GM23338 (cell line): ENCODE measurements at regions not wholly inside any gene's neighbourhood (a gene's known extent, or its start where the extent isn't known, plus 50 kb on each side); places are given as distances from the start of the nearest gene placed in this dataset.

Experiments
- ATAC-seq: fragments of 200-7000 bp; cut with Tn5 transposase; 3 replicates; pipeline ENCODE4 v1.9.1; 2020
- DNase-seq: peaks from one replicate; pipeline ENCODE4 v3.0.0-alpha.2; 2015; ENCODE audit warnings: low spot score
- H2AFZ ChIP-seq: fragments of 200-600 bp; sonication (generic); 2 replicates; pipeline ENCODE4 v1.8.0; 2016; ENCODE audit warnings: antibody characterized with exemption, mild to moderate bottlenecking, moderate library complexity
- H3F3A ChIP-seq: fragments of 200-600 bp; sonication (generic); replicated peaks from 2 replicates; pipeline ENCODE4 v1.8.0; 2017; ENCODE audit warnings: antibody characterized with exemption, mixed run types, low read depth
- H3K27ac ChIP-seq: fragments of 200-600 bp; sonication (generic); 2 replicates; pipeline ENCODE4 v1.6.1; 2016; ENCODE audit warnings: low read depth
- H3K27me3 ChIP-seq: fragments of 200-600 bp; sonication (generic); 2 replicates; pipeline ENCODE4 v1.8.0; 2016; ENCODE audit warnings: mild to moderate bottlenecking, mixed run types, moderate library complexity; ENCODE audit not compliant: insufficient read depth
- H3K36me3 ChIP-seq: fragments of 200-600 bp; sonication (generic); 2 replicates; pipeline ENCODE4 v1.8.0; 2016; ENCODE audit warnings: mild to moderate bottlenecking; ENCODE audit not compliant: insufficient read depth
- H3K4me1 ChIP-seq: fragments of 200-600 bp; sonication (generic); 2 replicates; pipeline ENCODE4 v1.8.0; 2016; ENCODE audit warnings: mild to moderate bottlenecking, moderate library complexity; ENCODE audit not compliant: insufficient read depth
- H3K4me2 ChIP-seq: fragments of 200-600 bp; sonication (generic); 2 replicates; pipeline ENCODE4 v1.7.1; 2017; ENCODE audit warnings: mixed run types
- H3K4me3 ChIP-seq: fragments of 200-600 bp; sonication (generic); 2 replicates; pipeline ENCODE4 v1.6.1; 2016; ENCODE audit warnings: mixed run types
- H3K79me2 ChIP-seq: fragments of 200-600 bp; sonication (generic); replicated peaks from 2 replicates; pipeline ENCODE4 v1.8.0; 2017; ENCODE audit warnings: mild to moderate bottlenecking; ENCODE audit not compliant: insufficient read depth
- H3K9me2 ChIP-seq: fragments of 200-600 bp; sonication (generic); 2 replicates; pipeline ENCODE4 v1.8.0; 2017; ENCODE audit not compliant: insufficient read depth
- H4K20me1 ChIP-seq: fragments of 200-600 bp; sonication (generic); replicated peaks from 2 replicates; pipeline ENCODE4 v1.8.0; 2017; ENCODE audit warnings: mild to moderate bottlenecking; ENCODE audit not compliant: insufficient read depth
- H3K27ac Mint-ChIP-seq: 2 replicates; pipeline ENCODE4 v1.8.0; 2020; ENCODE audit warnings: inconsistent platforms, mild to moderate bottlenecking, moderate library complexity, mixed read lengths
- H3K27me3 Mint-ChIP-seq: 3 replicates; pipeline ENCODE4 v1.8.0; 2022; ENCODE audit warnings: low read depth, mild to moderate bottlenecking, moderate library complexity, mixed read lengths, inconsistent platforms; ENCODE audit not compliant: insufficient read depth, poor library complexity
- H3K36me3 Mint-ChIP-seq: 3 replicates; pipeline ENCODE4 v1.8.0; 2021; ENCODE audit warnings: low read depth, mild to moderate bottlenecking, inconsistent platforms, moderate library complexity, mixed read lengths
- H3K4me1 Mint-ChIP-seq: 3 replicates; pipeline ENCODE4 v1.8.0; 2020; ENCODE audit warnings: mild to moderate bottlenecking, inconsistent platforms, mixed read lengths
- H3K4me3 Mint-ChIP-seq: 3 replicates; pipeline ENCODE4 v1.8.0; 2021; ENCODE audit warnings: moderate library complexity, mild to moderate bottlenecking, inconsistent platforms, mixed read lengths
- H3K9me3 Mint-ChIP-seq: 3 replicates; pipeline ENCODE4 v1.8.0; 2020; ENCODE audit warnings: moderate library complexity, mild to moderate bottlenecking, inconsistent platforms, mixed read lengths
- CREB1 ChIP-seq: fragments of 250-450 bp; sonication (Bioruptor Pico); IDR thresholded peaks from 2 replicates; pipeline ENCODE4 v1.5.0; 2020; ENCODE audit warnings: low read depth, mild to moderate bottlenecking, moderate library complexity
- CTCF ChIP-seq, 2 experiments: fragments of 200-600 bp in 1 of 2; sonication (generic) in 1 of 2; conservative IDR thresholded peaks; 2 replicates each; pipeline versions ENCODE4 v1.5.1 to v1.6.1; 2016 to 2017; ENCODE audit warnings: antibody characterized with exemption in 2 of 2, low read depth in 2 of 2, mild to moderate bottlenecking in 2 of 2, moderate library complexity in 1 of 2
- EZH2 ChIP-seq: fragments of 200-600 bp; sonication (generic); IDR thresholded peaks from one replicate; pipeline ENCODE4 v1.8.0; 2017; ENCODE audit warnings: antibody characterized with exemption, mild to moderate bottlenecking, low read depth; ENCODE audit not compliant: unreplicated experiment
- EZH2phosphoT487 ChIP-seq: fragments of 200-600 bp; sonication (generic); IDR thresholded peaks from one replicate; pipeline ENCODE4 v1.8.1; 2018; ENCODE audit warnings: antibody characterized with exemption; ENCODE audit not compliant: unreplicated experiment
- JUNB ChIP-seq: IDR thresholded peaks from one replicate; pipeline ENCODE4 v1.6.1; 2016; ENCODE audit warnings: antibody characterized with exemption; ENCODE audit not compliant: unreplicated experiment
- NANOG ChIP-seq: IDR thresholded peaks from 2 replicates; pipeline ENCODE4 v1.6.1; 2016; ENCODE audit warnings: antibody characterized with exemption, borderline replicate concordance
- REST ChIP-seq: IDR thresholded peaks from one replicate; pipeline ENCODE4 v1.6.1; 2018; ENCODE audit warnings: antibody characterized with exemption; ENCODE audit not compliant: unreplicated experiment
- STAT1 ChIP-seq: IDR thresholded peaks from one replicate; pipeline ENCODE4 v1.6.1; 2016; ENCODE audit warnings: antibody characterized with exemption; ENCODE audit not compliant: unreplicated experiment
- ZNF114 ChIP-seq: fragments of 250-450 bp; sonication (Bioruptor Pico); IDR thresholded peaks from 2 replicates; pipeline ENCODE4 v1.5.0; 2020; ENCODE audit warnings: mild to moderate bottlenecking, moderate library complexity
- ZNF331 ChIP-seq: fragments of 250-450 bp; sonication (Bioruptor Pico); IDR thresholded peaks from 2 replicates; pipeline ENCODE4 v1.5.0; 2020; ENCODE audit warnings: low read depth, mild to moderate bottlenecking, moderate library complexity
- TF ChIP-seq, protein P1 (sequence below): IDR thresholded peaks from 2 replicates; pipeline ENCODE4 v1.6.1; 2016; ENCODE audit warnings: antibody characterized with exemption

GRCh38 chr22:27643907-27644306 lies 157.6 kb downstream of the MN1 start:
- no peak overlapping the region for H3K4me2 ChIP-seq
- ATAC-seq: no peak
- H3K36me3 ChIP-seq: no peaks in the 10 kb centered on the region
- H4K20me1 ChIP-seq: no peaks in the 10 kb centered on the region
- no peak overlapping the region for H2AFZ ChIP-seq
- no peak overlapping the region for H3K4me3 ChIP-seq
- TF ChIP-seq, protein P1, sequence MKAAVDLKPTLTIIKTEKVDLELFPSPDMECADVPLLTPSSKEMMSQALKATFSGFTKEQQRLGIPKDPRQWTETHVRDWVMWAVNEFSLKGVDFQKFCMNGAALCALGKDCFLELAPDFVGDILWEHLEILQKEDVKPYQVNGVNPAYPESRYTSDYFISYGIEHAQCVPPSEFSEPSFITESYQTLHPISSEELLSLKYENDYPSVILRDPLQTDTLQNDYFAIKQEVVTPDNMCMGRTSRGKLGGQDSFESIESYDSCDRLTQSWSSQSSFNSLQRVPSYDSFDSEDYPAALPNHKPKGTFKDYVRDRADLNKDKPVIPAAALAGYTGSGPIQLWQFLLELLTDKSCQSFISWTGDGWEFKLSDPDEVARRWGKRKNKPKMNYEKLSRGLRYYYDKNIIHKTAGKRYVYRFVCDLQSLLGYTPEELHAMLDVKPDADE: no peak
- TF ChIP-seq STAT1 (no peak), NANOG (no peak), ZNF331 (no peak), CREB1 (no peak), CTCF (conservative IDR thresholded peaks at IDR 0.05; ENCODE audit: low read depth in 2 of 2) (no peak), EZH2phosphoT487 (no peak)
- no peak overlapping the region for H3K4me3 Mint-ChIP-seq
- H3K79me2 ChIP-seq: no peaks in the 10 kb centered on the region
- H3K27ac ChIP-seq: no peak overlapping the region
- peaks cover 15% of the 10 kb centered on the region for H3K4me1 Mint-ChIP-seq
- H3K9me2 ChIP-seq: peaks cover 5% of the 10 kb centered on the region
- no peaks in the 10 kb centered on the region for H3K27me3 ChIP-seq
- DNase-seq: no peak
- H3F3A ChIP-seq: 0 out of 2 replicates have a peak, but pooled peaks cover 3% of the 10 kb centered on the region
- H3K27ac Mint-ChIP-seq: no peak overlapping the region
- no peaks in the 10 kb centered on the region for H3K36me3 Mint-ChIP-seq
- peaks cover 4% of the 10 kb centered on the region for H3K27me3 Mint-ChIP-seq
- H3K4me1 ChIP-seq: peaks cover 25% of the 10 kb centered on the region
- H3K9me3 Mint-ChIP-seq: no peaks in the 10 kb centered on the region; the same call in 2 of the 3 replicates

- H4K20me1 ChIP-seq: no peaks in the 10 kb centered on the region
- H2AFZ ChIP-seq: no peak overlapping the region
- Mint-ChIP-seq H3K36me3 (no peaks in the 10 kb centered on the region), H3K4me3 (no peak overlapping the region), H3K9me3 (no peaks in the 10 kb centered on the region; the same call in 1 of the 3 replicates), H3K27me3 (peaks cover 4% of the 10 kb centered on the region), H3K27ac (no peak overlapping the region), H3K4me1 (peaks cover 11% of the 10 kb centered on the region)
- H3K79me2 ChIP-seq: no peaks in the 10 kb centered on the region
- peaks cover 19% of the 10 kb centered on the region for H3K4me1 ChIP-seq
- H3K4me2 ChIP-seq: no peak overlapping the region
- no peak overlapping the region for H3K4me3 ChIP-seq
- H3K9me2 ChIP-seq: peaks cover 5% of the 10 kb centered on the region
- H3K27me3 ChIP-seq: no peaks in the 10 kb centered on the region
- 0 out of 2 replicates have a peak, but pooled peaks cover 3% of the 10 kb centered on the region for H3F3A ChIP-seq
- DNase-seq (no peak), ATAC-seq (no peak)
- H3K36me3 ChIP-seq: no peaks in the 10 kb centered on the region
- TF ChIP-seq EZH2phosphoT487 (no peak), JUNB (no peak), STAT1 (no peak), NANOG (no peak), EZH2 (no peak), REST (no peak), ZNF114 (CRISPR knock-in tag) (no peak), ZNF331 (no peak), CTCF (conservative IDR thresholded peaks at IDR 0.05; ENCODE audit: low read depth in 2 of 2) (no peak)
- TF ChIP-seq, protein P1: no peak
- H3K27ac ChIP-seq: no peak overlapping the region
Measured at GRCh38 chr22:27644566-27644965, 157.0 kb downstream of the MN1 start.
